Endothelial cell of umbilical vein (primary cell): ENCODE measurements at regions not wholly inside any gene's neighbourhood (a gene's known extent, or its start where the extent isn't known, plus 50 kb on each side); places are given as distances from the start of the nearest gene placed in this dataset.

Experiments used
- BruUV-seq: library from RNA; stranded (reverse); fragments of 400-500 nt; replicated peaks from 2 replicates; lab custom pipeline; 2021; lab: Mats Ljungman, UMichigan
- CTCF ChIA-PET: fragments of 300-600, 350-600 bp; sonication (Branson Sonifier 250); formaldehyde crosslinking; loops from one replicate; lab custom pipeline; 2021; ENCODE audit warnings: antibody characterized with exemption, inconsistent platforms; lab: Charles Lee
- POLR2A ChIA-PET: fragments of 300-600, 350-600 bp; sonication (Branson Sonifier 250); formaldehyde crosslinking; loops from one replicate; lab custom pipeline; 2021; ENCODE audit warnings: antibody characterized with exemption, inconsistent platforms; lab: Charles Lee
- DNase-seq: peaks from one replicate; pipeline ENCODE4 v3.0.0-alpha.2; 2011; ENCODE audit warnings: low read depth, low spot score
- FAIRE-seq: peaks from 2 replicates; lab custom pipeline; 2011; peaks lifted over from hg19 to GRCh38; lab: Jason Lieb, UNC
- H2AFZ ChIP-seq: 2 replicates; pipeline ENCODE4 v1.6.0; 2012; ENCODE audit warnings: low read depth, low read length, control low read depth, inconsistent platforms
- H3K27ac ChIP-seq: 2 replicates; pipeline ENCODE4 v1.5.1; 2011; ENCODE audit warnings: low read depth, mild to moderate bottlenecking, control low read depth, low read length, moderate library complexity; ENCODE audit not compliant: insufficient read depth
- H3K27me3 ChIP-seq, 2 experiments: 2 replicates each; pipeline versions ENCODE4 v1.6.0 to v1.6.1; 2011; ENCODE audit warnings: low read length in 2 of 2, mixed read lengths in 1 of 2; ENCODE audit not compliant: control insufficient read depth in 2 of 2, insufficient read depth in 2 of 2
- H3K36me3 ChIP-seq, 2 experiments: 2 replicates in 1 of 2; 3 replicates in 1 of 2; pipeline ENCODE4 v1.5.1; 2011; ENCODE audit warnings: low read length in 2 of 2, mild to moderate bottlenecking in 1 of 2, moderate library complexity in 1 of 2; ENCODE audit not compliant: control insufficient read depth in 2 of 2, insufficient read depth in 2 of 2; ENCODE audit errors: extremely low read depth in 1 of 2
- H3K4me1 ChIP-seq: 3 replicates; pipeline ENCODE4 v1.5.1; 2011; ENCODE audit warnings: mild to moderate bottlenecking, low read length; ENCODE audit not compliant: control insufficient read depth, insufficient read depth; ENCODE audit errors: extremely low read depth
- H3K4me2 ChIP-seq: 2 replicates; pipeline ENCODE4 v1.6.1; 2011; ENCODE audit warnings: low read length, control low read depth, mixed read lengths; ENCODE audit not compliant: insufficient read depth
- H3K4me3 ChIP-seq, 3 experiments: fragments of 200-600 bp in 1 of 3; sonication (generic), shearing (Covaris generic) in 1 of 3; replicated peaks in 1 of 3; 2 replicates each; pipeline ENCODE4 v1.5.1; 2011 to 2016; ENCODE audit warnings: control low read depth in 3 of 3, low read length in 3 of 3, mild to moderate bottlenecking in 2 of 3, inconsistent platforms in 1 of 3, low read depth in 1 of 3, moderate library complexity in 1 of 3; ENCODE audit not compliant: insufficient read depth in 1 of 3
- H3K79me2 ChIP-seq: 2 replicates; pipeline ENCODE4 v1.6.0; 2012; ENCODE audit warnings: low read length, inconsistent platforms; ENCODE audit not compliant: control insufficient read depth, insufficient read depth
- H3K9ac ChIP-seq: replicated peaks from 2 replicates; pipeline ENCODE3; 2011; ENCODE audit warnings: low read length, control low read depth; ENCODE audit not compliant: insufficient read depth; ENCODE audit errors: extremely low read depth
- H3K9me1 ChIP-seq: replicated peaks from 3 replicates; pipeline ENCODE4 v1.6.0; 2011; ENCODE audit warnings: mild to moderate bottlenecking, low read length; ENCODE audit not compliant: control insufficient read depth, insufficient read depth; ENCODE audit errors: extremely low read depth
- H3K9me3 ChIP-seq: replicated peaks from 2 replicates; pipeline ENCODE4 v1.5.1; 2012; ENCODE audit warnings: low read length, inconsistent platforms; ENCODE audit not compliant: control insufficient read depth, insufficient read depth
- H4K20me1 ChIP-seq: replicated peaks from 2 replicates; pipeline ENCODE3; 2011; ENCODE audit warnings: mild to moderate bottlenecking, low read length; ENCODE audit not compliant: control insufficient read depth, insufficient read depth; ENCODE audit errors: extremely low read depth
- CTCF ChIP-seq, 2 donors: IDR thresholded peaks; 1 replicate in 1 of 2; 2 replicates in 1 of 2; pipeline ENCODE4 v1.5.1; 2011; ENCODE audit warnings: low read length in 2 of 2, mild to moderate bottlenecking in 2 of 2, moderate library complexity in 2 of 2, control low read depth in 1 of 2, inconsistent platforms in 1 of 2, low read depth in 1 of 2; ENCODE audit not compliant: insufficient read depth in 1 of 2; ENCODE audit errors: extremely low read depth in 1 of 2
- EZH2 ChIP-seq: IDR thresholded peaks from 2 replicates; pipeline ENCODE4 v1.6.1; 2012; ENCODE audit warnings: borderline replicate concordance, low read depth, mild to moderate bottlenecking, moderate library complexity, low read length, inconsistent platforms; ENCODE audit not compliant: severe bottlenecking
- FOS ChIP-seq: IDR thresholded peaks from 2 replicates; pipeline ENCODE4 v1.6.1; 2011; ENCODE audit warnings: mild to moderate bottlenecking, low read length, moderate library complexity, borderline replicate concordance; ENCODE audit not compliant: insufficient read depth
- GATA2 ChIP-seq: IDR thresholded peaks from 2 replicates; pipeline ENCODE4 v1.7.0; 2011; ENCODE audit warnings: low read depth, mild to moderate bottlenecking, moderate library complexity, mixed read lengths, low read length; ENCODE audit not compliant: insufficient read length, insufficient read depth
- JUN ChIP-seq: IDR thresholded peaks from 2 replicates; pipeline ENCODE4 v1.6.1; 2011; ENCODE audit warnings: borderline replicate concordance, low read depth; ENCODE audit not compliant: insufficient read length, insufficient read depth
- MAX ChIP-seq: IDR thresholded peaks from 2 replicates; pipeline ENCODE4 v1.6.1; 2011; ENCODE audit not compliant: insufficient read depth, insufficient read length
- MYC ChIP-seq: IDR thresholded peaks from one replicate; pipeline ENCODE4 v1.6.1; 2011; ENCODE audit warnings: mild to moderate bottlenecking, low read depth, low read length
- POLR2A ChIP-seq: IDR thresholded peaks from 2 replicates; pipeline ENCODE4 v1.6.1; 2012; ENCODE audit warnings: low read depth, mild to moderate bottlenecking, control low read depth, low read length
- POLR2AphosphoS5 ChIP-seq: IDR thresholded peaks from 2 replicates; pipeline ENCODE4 v1.6.1; 2012; ENCODE audit warnings: low read depth, mild to moderate bottlenecking, control low read depth, low read length, moderate library complexity; ENCODE audit not compliant: insufficient read depth
- dilution Hi-C: fragments of 300-500 bp; cut with MboI; formaldehyde crosslinking; loops from one replicate; pipeline ENCODE4 v1.15.0; 2019; ENCODE audit warnings: low sequenced_read_pairs; ENCODE audit not compliant: extremely low pct_ligation_motif_present
- intact Hi-C: fragments of 100-400 bp; cut with micrococcal nuclease; formaldehyde crosslinking; loops from one replicate; pipeline ENCODE4 v1.10.0; 2022

- Histone ChIP-seq H3K27ac (no peak overlapping the region), H4K20me1 (no peaks in the 10 kb centered on the region), H3K9ac (no peak overlapping the region), H3K4me2 (no peak overlapping the region), H3K79me2 (no peaks in the 10 kb centered on the region), H3K4me3 (no peak overlapping the region), H3K9me1 (no peaks in the 10 kb centered on the region), H3K36me3 (no peaks in the 10 kb centered on the region), H2AFZ (no peak overlapping the region), H3K27me3 (no peaks in the 10 kb centered on the region), H3K4me1 (no peaks in the 10 kb centered on the region), H3K9me3 (no peaks in the 10 kb centered on the region)
- CTCF ChIA-PET: no interaction called here
- dilution Hi-C loops (no loop called here), intact Hi-C loops (no loop called here)
- FAIRE-seq (no peak), DNase-seq (no peak)
- POLR2A ChIA-PET: no interaction called here
- BruUV-seq: no TSS peak
- no peak for TF ChIP-seq MAX
- no peak for TF ChIP-seq GATA2
Observed at GRCh38 chr16:77067900-77068299, 123.1 kb upstream of the MON1B start.

- TF ChIP-seq FOS (no peak), JUN (no peak), CTCF (IDR thresholded peaks at IDR 0.05; ENCODE audit: extremely low read depth in 1 of 2, insufficient read depth in 1 of 2, low read depth in 1 of 2, low read length in 2 of 2) (no peak), MAX (no peak), POLR2A (no peak), GATA2 (no peak), EZH2 (no peak), MYC (no peak), POLR2AphosphoS5 (no peak)
Observed at GRCh38 chr16:77068402-77068801, 122.6 kb upstream of the MON1B start.

More at GRCh38 chr16:77068402-77068801, 122.6 kb upstream of the MON1B start:
- ChIA-PET CTCF (no interaction called here), POLR2A (no interaction called here)
- Histone ChIP-seq H3K4me1 (no peaks in the 10 kb centered on the region), H3K9me3 (no peaks in the 10 kb centered on the region), H3K27me3 (no peaks in the 10 kb centered on the region), H3K4me3 (no peak overlapping the region), H2AFZ (no peak overlapping the region), H3K36me3 (no peaks in the 10 kb centered on the region), H3K79me2 (no peaks in the 10 kb centered on the region), H3K4me2 (no peak overlapping the region), H3K27ac (no peak overlapping the region), H3K9me1 (no peaks in the 10 kb centered on the region), H4K20me1 (no peaks in the 10 kb centered on the region), H3K9ac (no peak overlapping the region)
- BruUV-seq: no TSS peak
- intact Hi-C loops (no loop called here), dilution Hi-C loops (no loop called here)
- no peak for DNase-seq
- no peak for FAIRE-seq
